ENCODE measurements at regions not wholly inside any gene's neighbourhood (a gene's known extent, or its start where the extent isn't known, plus 50 kb on each side); places are given as distances from the start of the nearest gene placed in this dataset.
A peak's percentile ranks its signal among the peaks of the same experiment; 100 is the strongest.

DNA sequence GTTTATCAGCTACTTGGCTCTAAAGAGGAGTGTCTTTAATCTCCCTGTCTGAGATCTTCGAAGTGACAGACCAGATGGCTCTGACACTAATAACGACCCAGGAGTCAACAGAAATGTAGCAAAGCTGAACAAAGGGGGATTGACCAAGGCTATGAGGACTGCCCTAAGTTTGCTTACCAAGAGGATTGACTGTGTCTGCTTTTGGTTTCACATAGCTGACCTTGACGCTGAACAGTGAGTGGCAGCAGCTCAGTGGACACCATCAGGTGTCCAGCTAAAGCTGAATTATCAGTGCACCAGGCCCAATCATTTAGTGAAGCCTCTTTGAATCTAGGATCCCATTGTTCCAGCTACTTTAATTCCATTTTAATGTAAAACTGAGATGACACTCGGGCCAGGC is 262.6 kb downstream of the COX7C start:
- Mint-ChIP-seq H3K4me3 (no peak overlapping the region), H3K4me1 (no peaks in the 10 kb centered on the region), H3K36me3 (ENCODE audit: low read depth) (no peaks in the 10 kb centered on the region), H3K27me3 (peaks cover 3% of the 10 kb centered on the region), H3K9me3 (no peaks in the 10 kb centered on the region), H3K27ac (no peak overlapping the region)
- DNase-seq = no peak
- no peak for ATAC-seq

DNA sequence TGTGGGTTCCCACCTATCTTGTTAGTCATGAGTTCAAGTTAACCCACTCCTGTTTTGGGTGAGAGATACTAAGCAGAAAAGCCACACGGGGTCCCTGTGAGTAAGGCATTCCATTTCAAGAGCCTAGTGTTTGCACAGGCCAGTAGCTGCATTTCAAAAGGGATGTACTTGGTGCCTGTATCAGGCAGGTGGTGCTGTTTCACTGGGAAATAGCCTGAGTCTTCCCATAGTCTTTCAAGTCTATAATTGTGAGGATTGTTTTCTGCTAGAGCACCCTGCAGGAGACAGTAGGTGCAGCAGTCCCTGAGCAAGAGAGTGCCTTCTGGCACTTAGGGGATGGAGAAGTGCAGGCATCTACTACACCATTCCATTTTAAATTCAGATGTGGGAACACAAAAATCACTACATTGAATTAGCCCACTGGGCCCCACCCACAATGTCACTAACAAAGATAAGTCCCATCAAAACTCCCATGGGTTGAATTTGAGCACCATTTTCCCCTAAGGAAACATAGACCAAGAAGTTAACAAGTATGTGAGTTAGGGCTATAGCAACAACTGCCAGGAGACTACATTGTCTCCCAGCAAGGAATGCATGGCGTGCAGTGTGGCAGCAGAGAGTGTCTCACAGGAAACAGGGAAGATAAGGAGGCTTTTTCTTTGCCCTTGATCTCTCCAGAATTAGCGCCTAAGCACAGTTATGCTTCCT is 263.2 kb downstream of the COX7C start:
- no peaks in the 10 kb centered on the region for H3K4me1 Mint-ChIP-seq
- peaks cover 3% of the 10 kb centered on the region for H3K27me3 Mint-ChIP-seq
- H3K9me3 Mint-ChIP-seq = no peaks in the 10 kb centered on the region
- H3K36me3 Mint-ChIP-seq (ENCODE audit: low read depth) = no peaks in the 10 kb centered on the region
- DNase-seq = peak; percentile 26
- peak; percentile 95 for ATAC-seq
- no peak overlapping the region for H3K27ac Mint-ChIP-seq
- no peak overlapping the region for H3K4me3 Mint-ChIP-seq

DNA sequence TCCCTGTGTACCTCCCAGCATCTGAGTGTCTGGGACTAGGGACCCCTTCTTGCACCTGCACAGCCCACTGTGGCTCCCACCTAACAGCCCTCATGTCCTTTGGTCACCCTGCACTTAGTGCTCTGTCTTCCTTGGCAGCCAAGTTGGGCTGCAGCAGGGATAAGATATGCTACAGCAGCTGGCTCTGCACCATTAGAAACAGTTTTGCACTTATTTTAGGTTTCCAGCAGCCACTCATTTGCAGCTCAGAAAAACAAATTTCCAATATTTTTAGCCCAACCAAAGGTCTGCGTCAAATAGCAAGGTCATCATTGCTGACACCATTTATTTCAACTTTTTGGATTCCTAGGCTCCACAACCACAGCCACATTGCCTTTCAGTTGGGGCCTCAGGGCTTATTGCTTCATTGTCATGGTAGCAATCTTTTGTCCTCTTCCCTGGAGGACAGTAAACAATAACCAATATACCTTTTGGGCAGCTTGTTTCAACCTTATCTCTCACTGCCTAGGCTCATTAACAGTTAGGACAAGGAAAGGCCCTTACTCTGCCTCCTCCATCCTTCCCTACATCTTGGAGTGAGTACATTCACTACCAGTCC is 263.9 kb downstream of the COX7C start:
- Mint-ChIP-seq H3K27ac (no peak overlapping the region), H3K4me1 (no peaks in the 10 kb centered on the region), H3K9me3 (no peaks in the 10 kb centered on the region), H3K4me3 (no peak overlapping the region), H3K27me3 (no peaks in the 10 kb centered on the region), H3K36me3 (ENCODE audit: low read depth) (no peaks in the 10 kb centered on the region)
- DNase-seq (no peak), ATAC-seq (no peak)

DNA sequence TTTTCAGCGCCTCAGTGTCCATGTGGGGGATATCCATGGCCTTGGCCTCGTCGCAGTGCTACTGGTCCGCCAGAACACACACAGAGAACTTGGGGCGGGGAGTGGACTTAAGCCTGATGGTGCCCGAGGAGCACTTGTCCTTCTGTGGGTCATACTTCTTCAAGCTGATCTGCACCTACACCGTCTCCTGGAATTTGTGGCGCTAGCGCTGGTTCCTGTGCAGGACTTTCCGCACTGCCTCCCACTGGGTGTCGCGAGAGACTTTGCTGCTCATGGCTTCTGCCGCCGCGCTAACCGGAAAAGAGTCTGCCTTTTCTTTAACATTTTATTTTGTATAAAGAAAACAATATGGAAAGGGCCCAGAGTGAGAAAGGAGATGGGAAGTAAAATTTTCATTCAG is 266.9 kb downstream of the COX7C start:
- no peak for ATAC-seq
- H3K27me3 Mint-ChIP-seq = no peaks in the 10 kb centered on the region

DNA sequence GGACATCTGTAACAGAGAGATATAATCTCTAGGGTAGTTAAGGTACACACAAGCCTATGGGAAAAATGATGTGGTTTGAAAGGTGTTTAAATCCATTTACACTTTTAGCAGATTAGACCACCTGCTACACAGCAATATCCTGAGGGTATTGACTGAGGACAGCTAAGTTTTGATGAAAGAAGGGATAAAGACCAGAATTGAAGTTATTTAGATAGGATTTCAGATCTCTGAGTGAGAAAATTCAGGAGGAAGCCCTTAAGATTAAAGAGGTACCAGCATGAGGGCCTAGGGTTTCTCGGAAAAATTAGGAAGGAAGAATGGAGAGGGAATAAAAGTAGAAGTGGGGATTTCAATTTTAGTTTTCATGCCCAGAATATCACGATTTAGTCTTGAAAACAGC is 267.3 kb downstream of the COX7C start:
- H3K27ac Mint-ChIP-seq = no peak overlapping the region
- DNase-seq (no peak), ATAC-seq (no peak)
- no peaks in the 10 kb centered on the region for H3K27me3 Mint-ChIP-seq
- no peak overlapping the region for H3K4me3 Mint-ChIP-seq
- H3K4me1 Mint-ChIP-seq = no peaks in the 10 kb centered on the region
- no peaks in the 10 kb centered on the region for H3K9me3 Mint-ChIP-seq
- H3K36me3 Mint-ChIP-seq (ENCODE audit: low read depth) = no peaks in the 10 kb centered on the region

More for the DNA sequence above, 266.9 kb downstream of the COX7C start:
- no peak for DNase-seq
- Mint-ChIP-seq H3K4me3 (no peak overlapping the region), H3K27ac (no peak overlapping the region), H3K9me3 (no peaks in the 10 kb centered on the region), H3K36me3 (ENCODE audit: low read depth) (no peaks in the 10 kb centered on the region), H3K4me1 (no peaks in the 10 kb centered on the region)

DNA sequence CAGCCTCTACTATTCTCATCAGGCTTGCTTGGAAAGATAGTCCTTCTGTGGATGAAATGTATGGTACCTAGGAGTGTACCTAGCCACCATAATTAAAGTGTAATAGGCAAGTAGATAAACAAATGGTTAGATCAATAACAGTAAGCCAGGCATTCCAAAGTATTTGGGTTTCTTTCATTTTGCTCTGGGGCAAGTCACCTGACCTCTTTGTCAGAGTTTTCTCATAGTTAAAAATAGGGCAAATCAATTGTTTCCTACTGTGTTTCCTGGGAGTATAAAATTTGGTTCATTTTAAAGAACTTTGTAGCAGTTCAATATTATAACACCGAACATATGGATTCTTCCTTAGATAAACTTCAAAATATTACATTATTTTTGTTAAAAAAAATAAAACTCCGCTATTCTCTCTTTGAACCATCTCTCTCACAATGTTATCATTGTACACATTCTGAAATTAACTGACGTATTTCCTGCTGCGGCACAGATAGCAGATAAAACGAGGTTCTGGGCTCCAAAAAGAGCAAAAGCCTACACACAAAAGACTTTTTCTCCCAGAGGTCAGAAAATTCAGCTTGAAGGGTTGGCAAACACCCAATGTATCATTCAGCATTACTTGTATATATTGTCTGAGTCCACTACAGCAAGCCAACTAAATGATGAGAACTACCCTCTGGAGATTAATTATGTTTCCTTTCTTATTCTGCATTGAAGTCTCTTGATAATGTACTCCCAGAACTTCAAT is 267.9 kb downstream of the COX7C start:
- DNase-seq = no peak
- H3K27ac Mint-ChIP-seq = no peak overlapping the region
- no peaks in the 10 kb centered on the region for H3K9me3 Mint-ChIP-seq
- ATAC-seq = no peak
- no peaks in the 10 kb centered on the region for H3K27me3 Mint-ChIP-seq
- no peaks in the 10 kb centered on the region for H3K36me3 Mint-ChIP-seq (ENCODE audit: low read depth)
- no peaks in the 10 kb centered on the region for H3K4me1 Mint-ChIP-seq
- no peak overlapping the region for H3K4me3 Mint-ChIP-seq

DNA sequence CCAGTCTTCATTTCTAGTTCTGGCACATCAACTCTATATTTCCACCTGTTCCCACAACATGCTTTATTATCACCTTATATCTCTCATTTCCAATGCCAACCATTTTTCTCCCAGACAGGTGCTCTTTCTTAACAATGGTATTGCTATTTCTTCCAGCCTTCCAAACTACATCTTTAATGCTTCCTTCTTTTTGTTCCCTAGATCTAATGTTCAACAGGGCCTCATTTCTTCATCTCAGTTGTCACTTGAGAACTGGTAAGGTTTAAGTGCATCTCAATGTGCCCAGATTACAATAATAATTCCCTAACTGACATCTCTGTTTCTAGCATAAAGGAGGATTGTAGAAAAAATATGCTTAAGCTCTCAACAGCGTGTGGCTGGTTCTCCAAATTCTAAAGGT is 272.6 kb downstream of the COX7C start:
- H3K27me3 Mint-ChIP-seq = peaks cover 1% of the 10 kb centered on the region
- DNase-seq (no peak), ATAC-seq (no peak)
- H3K4me3 Mint-ChIP-seq = no peak overlapping the region
- no peaks in the 10 kb centered on the region for H3K9me3 Mint-ChIP-seq
- no peaks in the 10 kb centered on the region for H3K4me1 Mint-ChIP-seq
- no peaks in the 10 kb centered on the region for H3K36me3 Mint-ChIP-seq (ENCODE audit: low read depth)
- H3K27ac Mint-ChIP-seq = no peak overlapping the region

DNA sequence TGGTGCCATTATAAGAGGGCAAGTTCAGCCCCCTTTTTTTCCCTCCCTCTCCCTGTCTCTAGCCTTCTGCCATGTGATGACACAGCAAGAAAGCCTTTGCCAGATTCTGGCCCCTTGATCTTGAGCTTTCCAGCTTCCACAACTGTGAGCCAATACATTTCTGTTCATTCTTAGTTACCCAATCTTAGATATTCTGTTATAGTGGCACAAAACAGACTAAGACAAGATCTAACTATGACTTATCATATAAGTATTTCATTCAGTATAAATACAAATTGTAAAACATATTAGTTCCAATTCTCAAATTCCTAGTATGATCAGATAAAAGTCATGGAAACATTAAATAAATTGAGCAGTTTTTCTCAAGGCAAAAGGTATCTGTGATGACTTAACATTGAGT is 276.3 kb downstream of the COX7C start:
- Mint-ChIP-seq H3K4me3 (no peak overlapping the region), H3K27ac (no peak overlapping the region), H3K27me3 (peaks cover 6% of the 10 kb centered on the region), H3K4me1 (no peaks in the 10 kb centered on the region), H3K36me3 (ENCODE audit: low read depth) (no peaks in the 10 kb centered on the region), H3K9me3 (no peaks in the 10 kb centered on the region)
- DNase-seq (no peak), ATAC-seq (no peak)

DNA sequence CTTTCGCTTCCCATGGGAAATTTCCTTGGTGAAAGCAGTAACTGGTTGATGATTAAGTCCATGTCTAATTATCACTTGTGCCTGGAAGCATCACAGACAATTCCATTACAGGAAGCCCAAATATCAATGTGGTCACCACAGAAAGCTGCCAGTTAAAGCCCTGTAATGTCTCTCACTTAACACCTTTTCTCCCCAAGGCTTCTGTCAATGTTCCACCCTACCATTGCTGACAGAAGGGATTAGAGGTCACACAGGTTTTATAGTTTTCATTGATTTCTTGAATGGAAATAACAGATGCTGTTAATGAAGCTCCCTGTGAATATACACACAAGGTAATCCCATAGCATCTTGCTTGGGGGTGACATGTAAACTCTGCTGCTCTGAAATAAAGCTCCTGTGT is 279.2 kb downstream of the COX7C start:
- no peak overlapping the region for H3K4me3 Mint-ChIP-seq
- ATAC-seq = no peak
- H3K36me3 Mint-ChIP-seq (ENCODE audit: low read depth) = no peaks in the 10 kb centered on the region

DNA sequence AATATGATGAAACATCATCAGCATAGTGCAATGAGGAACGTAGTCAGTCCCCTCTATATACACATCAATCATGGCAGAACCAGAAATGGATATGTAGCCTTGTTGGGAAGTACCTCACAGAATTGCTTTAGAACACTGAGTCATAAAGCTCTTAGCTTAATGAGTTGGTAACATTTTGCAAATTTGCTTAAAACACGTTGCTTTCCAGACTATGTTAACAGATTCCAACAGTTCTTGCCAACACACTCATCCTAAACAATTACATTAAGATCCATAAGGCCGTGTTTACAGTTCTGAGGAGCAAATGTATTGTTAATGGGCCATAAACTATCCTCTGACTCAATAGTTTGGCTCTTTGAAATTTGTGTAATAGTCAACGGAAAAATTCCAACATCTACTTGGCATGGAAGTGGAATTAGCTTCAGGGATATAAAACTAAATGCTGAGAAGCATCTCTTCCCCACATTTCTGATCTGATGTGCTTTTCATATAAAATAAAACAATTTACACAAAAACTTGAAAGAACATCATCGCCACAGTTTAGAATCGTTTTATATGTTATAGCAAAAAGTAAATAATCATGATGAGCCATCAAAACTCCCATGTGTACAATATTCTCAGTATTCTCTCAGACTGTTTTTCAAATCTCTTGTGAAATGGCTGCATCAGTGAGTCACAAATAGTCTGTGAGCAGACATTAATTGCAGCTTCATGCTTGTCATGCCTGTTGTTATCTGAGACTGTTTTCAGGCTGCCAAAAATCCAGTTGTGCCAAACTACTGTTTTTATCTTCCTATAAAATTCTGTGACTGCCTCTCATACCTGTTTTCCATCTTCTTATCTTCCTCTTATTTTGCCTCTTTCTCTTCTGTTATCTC is 291.9 kb downstream of the COX7C start:
- no peak for DNase-seq
- ATAC-seq = no peak

More for the DNA sequence above, 279.2 kb downstream of the COX7C start:
- H3K9me3 Mint-ChIP-seq = no peaks in the 10 kb centered on the region
- H3K27ac Mint-ChIP-seq = no peak overlapping the region
- H3K4me1 Mint-ChIP-seq = no peaks in the 10 kb centered on the region
- H3K27me3 Mint-ChIP-seq = peaks cover 9% of the 10 kb centered on the region
- DNase-seq = no peak

DNA sequence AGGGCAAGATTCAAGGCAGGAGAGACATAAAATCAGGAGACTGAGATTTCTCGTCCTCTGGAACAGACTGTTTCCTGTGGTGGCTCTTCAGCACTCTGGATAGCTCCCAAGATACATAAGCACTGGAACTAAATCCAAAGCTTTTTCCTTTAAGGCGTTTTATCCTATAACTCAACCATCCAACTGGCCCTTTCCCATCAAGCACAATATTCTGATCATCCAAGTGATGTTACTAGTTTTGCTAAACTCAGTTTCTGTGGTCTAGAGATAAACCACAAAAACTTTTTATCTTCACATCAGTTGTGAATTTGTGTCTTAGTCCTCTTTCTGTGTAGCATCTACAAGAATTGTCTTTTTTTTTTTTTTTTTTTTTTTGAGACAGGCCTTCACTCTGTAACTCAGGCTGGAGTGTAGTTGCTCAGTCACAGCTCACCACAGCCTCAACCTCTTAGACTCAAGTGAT is 299.4 kb downstream of the COX7C start:
- Mint-ChIP-seq H3K9me3 (no peaks in the 10 kb centered on the region), H3K27ac (peak overlapping the region; percentile 22), H3K4me3 (no peak overlapping the region), H3K36me3 (ENCODE audit: low read depth) (no peaks in the 10 kb centered on the region), H3K4me1 (peaks cover 15% of the 10 kb centered on the region), H3K27me3 (peaks cover 22% of the 10 kb centered on the region)
- ATAC-seq (peak; percentile 85), DNase-seq (peak; percentile 2)

More for the DNA sequence above, 291.9 kb downstream of the COX7C start:
- peaks cover 30% of the 10 kb centered on the region for H3K27me3 Mint-ChIP-seq
- H3K27ac Mint-ChIP-seq = no peak overlapping the region
- H3K36me3 Mint-ChIP-seq (ENCODE audit: low read depth) = no peaks in the 10 kb centered on the region
- H3K9me3 Mint-ChIP-seq = no peaks in the 10 kb centered on the region
- H3K4me1 Mint-ChIP-seq = no peaks in the 10 kb centered on the region
- H3K4me3 Mint-ChIP-seq = no peak overlapping the region

DNA sequence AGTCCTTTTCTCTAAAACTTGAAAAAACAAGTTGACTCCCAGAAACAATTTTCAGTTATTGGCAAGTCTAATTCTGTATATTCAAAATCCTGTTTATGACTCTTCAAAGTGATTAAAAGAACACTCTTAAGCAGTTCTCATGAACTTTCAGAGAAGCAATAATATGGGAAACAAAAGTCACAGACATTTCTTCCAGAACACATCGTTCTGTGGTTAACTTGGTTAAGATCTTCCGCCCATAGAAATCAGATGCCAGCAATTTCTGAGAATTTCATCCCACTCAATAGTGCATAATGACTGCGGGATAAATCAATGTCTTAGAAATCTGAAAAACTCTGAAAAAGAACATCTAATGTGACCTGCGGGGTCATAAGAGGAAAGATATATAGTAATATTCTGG is 300.5 kb downstream of the COX7C start:
- DNase-seq (no peak), ATAC-seq (peak; percentile 74)
- no peak overlapping the region for H3K4me3 Mint-ChIP-seq
- H3K36me3 Mint-ChIP-seq (ENCODE audit: low read depth) = no peaks in the 10 kb centered on the region
- peaks cover 15% of the 10 kb centered on the region for H3K4me1 Mint-ChIP-seq
- no peaks in the 10 kb centered on the region for H3K9me3 Mint-ChIP-seq
- peak overlapping the region; percentile 26 for H3K27ac Mint-ChIP-seq
- H3K27me3 Mint-ChIP-seq = peaks cover 19% of the 10 kb centered on the region

DNA sequence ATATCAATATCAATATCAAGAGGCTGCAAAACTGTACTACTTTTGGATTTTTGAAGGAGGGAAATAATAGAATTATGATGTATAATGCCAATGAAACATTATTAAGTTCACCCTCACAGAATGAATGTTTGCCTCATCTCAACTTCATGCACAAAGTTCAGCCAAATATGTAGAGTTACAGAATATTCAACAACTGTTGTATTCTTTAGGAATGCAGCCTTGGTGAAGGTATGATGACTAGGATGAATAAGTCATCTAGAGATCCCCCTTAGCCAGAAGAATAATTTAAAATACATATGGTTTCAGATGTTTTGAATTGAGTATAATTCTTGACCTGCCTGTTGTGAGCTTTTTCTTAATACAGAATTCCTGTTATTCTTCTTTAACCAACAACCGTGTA is 308.3 kb downstream of the COX7C start:
- H3K27me3 Mint-ChIP-seq = peaks cover 29% of the 10 kb centered on the region
- H3K9me3 Mint-ChIP-seq = no peaks in the 10 kb centered on the region
- ATAC-seq (no peak), DNase-seq (no peak)
- H3K36me3 Mint-ChIP-seq (ENCODE audit: low read depth) = no peaks in the 10 kb centered on the region
- no peaks in the 10 kb centered on the region for H3K4me1 Mint-ChIP-seq
- H3K27ac Mint-ChIP-seq = no peak overlapping the region
- no peak overlapping the region for H3K4me3 Mint-ChIP-seq

DNA sequence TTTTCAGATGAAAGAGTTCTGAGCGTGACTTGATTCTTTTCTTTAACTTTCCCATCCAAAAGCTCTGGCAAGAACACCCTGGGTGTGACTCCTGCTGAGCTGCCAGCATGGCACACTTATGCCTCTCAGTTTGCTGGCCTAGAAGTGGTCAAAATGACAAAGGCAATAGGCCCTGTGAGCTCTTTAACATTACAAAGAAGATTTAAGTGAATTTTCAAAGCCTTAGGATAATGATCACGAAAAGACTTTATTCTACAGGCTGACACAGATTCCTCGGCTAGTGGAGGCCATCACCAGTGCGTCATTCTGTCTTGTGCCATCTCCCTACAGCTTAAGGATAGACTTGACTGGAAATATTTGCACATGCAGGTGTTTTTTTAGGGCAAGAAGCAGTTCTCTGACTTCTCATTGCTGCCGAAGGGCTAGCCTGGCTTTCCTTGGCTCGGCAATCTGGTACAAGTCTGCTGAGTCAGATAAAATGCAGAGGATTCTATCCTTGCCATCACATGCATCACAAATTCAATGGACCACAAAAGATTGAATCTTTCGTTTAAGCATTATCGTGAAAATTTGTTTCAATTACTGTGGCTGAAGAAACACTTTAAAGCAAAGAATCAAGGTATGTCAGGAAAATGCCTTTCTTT is 311.5 kb downstream of the COX7C start:
- no peak for ATAC-seq
- H3K27me3 Mint-ChIP-seq = peaks cover 28% of the 10 kb centered on the region
- H3K36me3 Mint-ChIP-seq (ENCODE audit: low read depth) = no peaks in the 10 kb centered on the region
- DNase-seq = no peak
- no peaks in the 10 kb centered on the region for H3K9me3 Mint-ChIP-seq
- no peaks in the 10 kb centered on the region for H3K4me1 Mint-ChIP-seq
- no peak overlapping the region for H3K4me3 Mint-ChIP-seq
- no peak overlapping the region for H3K27ac Mint-ChIP-seq
